ENCODE measurements at regions not wholly inside any gene's neighbourhood (a gene's known extent, or its start where the extent isn't known, plus 50 kb on each side); places are given as distances from the start of the nearest gene placed in this dataset.
"Not testable (repeated sequence)": the region's sequence is repeated elsewhere in the genome, so short reads cannot be mapped to it uniquely, and the experiment has no call there.

- no peak for TF ChIP-seq CTCF (IDR thresholded peaks at IDR 0.05; ENCODE audit: insufficient read depth, low read length, poor library complexity, severe bottlenecking)
- H3K27me3 ChIP-seq (ENCODE audit: control insufficient read depth, insufficient read depth, low read length), result no peaks in the 10 kb centered on the region
These were observed 504.6 kb upstream of the BRINP1 start for GRCh38 chr9:119873877-119874276.

GRCh38 chr9:119870251-119870650 is 501.0 kb upstream of the BRINP1 start:
- H3K4me3 ChIP-seq (ENCODE audit: low read depth, low read length); DNase-seq (ENCODE audit: low read depth); H3K27me3 ChIP-seq (ENCODE audit: control insufficient read depth, insufficient read depth, low read length); H3K36me3 ChIP-seq (ENCODE audit: control insufficient read depth, insufficient read depth, low read length): not testable (repeated sequence)

More at GRCh38 chr9:119873877-119874276, 504.6 kb upstream of the BRINP1 start:
- H3K36me3 ChIP-seq (ENCODE audit: control insufficient read depth, insufficient read depth, low read length), result no peaks in the 10 kb centered on the region
- DNase-seq (ENCODE audit: low read depth), result no peak
- no peak overlapping the region for H3K4me3 ChIP-seq (ENCODE audit: low read depth, low read length)

GRCh38 chr9:119868694-119869093 is 499.5 kb upstream of the BRINP1 start:
- no peak for TF ChIP-seq CTCF (IDR thresholded peaks at IDR 0.05; ENCODE audit: insufficient read depth, low read length, poor library complexity, severe bottlenecking)
- Histone ChIP-seq H3K27me3 (ENCODE audit: control insufficient read depth, insufficient read depth, low read length) (no peaks in the 10 kb centered on the region), H3K4me3 (ENCODE audit: low read depth, low read length) (no peak overlapping the region), H3K36me3 (ENCODE audit: control insufficient read depth, insufficient read depth, low read length) (no peaks in the 10 kb centered on the region)
- no peak for DNase-seq (ENCODE audit: low read depth)

- Histone ChIP-seq H3K4me3 (ENCODE audit: low read depth, low read length) (no peak overlapping the region), H3K36me3 (ENCODE audit: control insufficient read depth, insufficient read depth, low read length) (no peaks in the 10 kb centered on the region), H3K27me3 (ENCODE audit: control insufficient read depth, insufficient read depth, low read length) (no peaks in the 10 kb centered on the region)
- no peak for TF ChIP-seq CTCF (IDR thresholded peaks at IDR 0.05; ENCODE audit: insufficient read depth, low read length, poor library complexity, severe bottlenecking)
- no peak for DNase-seq (ENCODE audit: low read depth)
These were observed 492.6 kb upstream of the BRINP1 start for GRCh38 chr9:119861842-119862241.

- H3K36me3 ChIP-seq (ENCODE audit: control insufficient read depth, insufficient read depth, low read length), result no peaks in the 10 kb centered on the region
- no peak for DNase-seq (ENCODE audit: low read depth)
- TF ChIP-seq CTCF (IDR thresholded peaks at IDR 0.05; ENCODE audit: insufficient read depth, low read length, poor library complexity, severe bottlenecking), result no peak
- H3K27me3 ChIP-seq (ENCODE audit: control insufficient read depth, insufficient read depth, low read length), result no peaks in the 10 kb centered on the region
- no peak overlapping the region for H3K4me3 ChIP-seq (ENCODE audit: low read depth, low read length)
These were observed 489.9 kb upstream of the BRINP1 start for GRCh38 chr9:119859128-119859527.

GRCh38 chr9:119853126-119853525 is 483.9 kb upstream of the BRINP1 start:
- Histone ChIP-seq H3K36me3 (ENCODE audit: control insufficient read depth, insufficient read depth, low read length) (no peaks in the 10 kb centered on the region), H3K27me3 (ENCODE audit: control insufficient read depth, insufficient read depth, low read length) (no peaks in the 10 kb centered on the region), H3K4me3 (ENCODE audit: low read depth, low read length) (no peak overlapping the region)
- DNase-seq (ENCODE audit: low read depth), result no peak
- no peak for TF ChIP-seq CTCF (IDR thresholded peaks at IDR 0.05; ENCODE audit: insufficient read depth, low read length, poor library complexity, severe bottlenecking)

All from kidney epithelial cell (primary cell).